ENCODE measurements at regions not wholly inside any gene's neighbourhood (a gene's known extent, or its start where the extent isn't known, plus 50 kb on each side); places are given as distances from the start of the nearest gene placed in this dataset.

GRCh38 chr18:27688581-27688980, 488.3 kb downstream of the CDH2 start:
- no peak overlapping the region for H3K4me3 ChIP-seq (ENCODE audit: low read depth in 1 of 2, low read length in 1 of 2)
- H3K36me3 ChIP-seq, result no peaks in the 10 kb centered on the region
- no peaks in the 10 kb centered on the region for H3K27me3 ChIP-seq
- TF ChIP-seq, protein P1, sequence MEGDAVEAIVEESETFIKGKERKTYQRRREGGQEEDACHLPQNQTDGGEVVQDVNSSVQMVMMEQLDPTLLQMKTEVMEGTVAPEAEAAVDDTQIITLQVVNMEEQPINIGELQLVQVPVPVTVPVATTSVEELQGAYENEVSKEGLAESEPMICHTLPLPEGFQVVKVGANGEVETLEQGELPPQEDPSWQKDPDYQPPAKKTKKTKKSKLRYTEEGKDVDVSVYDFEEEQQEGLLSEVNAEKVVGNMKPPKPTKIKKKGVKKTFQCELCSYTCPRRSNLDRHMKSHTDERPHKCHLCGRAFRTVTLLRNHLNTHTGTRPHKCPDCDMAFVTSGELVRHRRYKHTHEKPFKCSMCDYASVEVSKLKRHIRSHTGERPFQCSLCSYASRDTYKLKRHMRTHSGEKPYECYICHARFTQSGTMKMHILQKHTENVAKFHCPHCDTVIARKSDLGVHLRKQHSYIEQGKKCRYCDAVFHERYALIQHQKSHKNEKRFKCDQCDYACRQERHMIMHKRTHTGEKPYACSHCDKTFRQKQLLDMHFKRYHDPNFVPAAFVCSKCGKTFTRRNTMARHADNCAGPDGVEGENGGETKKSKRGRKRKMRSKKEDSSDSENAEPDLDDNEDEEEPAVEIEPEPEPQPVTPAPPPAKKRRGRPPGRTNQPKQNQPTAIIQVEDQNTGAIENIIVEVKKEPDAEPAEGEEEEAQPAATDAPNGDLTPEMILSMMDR (IDR thresholded peaks at IDR 0.05), result no peak
- H3K4me1 ChIP-seq (ENCODE audit: control insufficient read depth in 1 of 2, insufficient read depth in 1 of 2, low read depth in 1 of 2, low read length in 1 of 2), result no peaks in the 10 kb centered on the region
- H3K9me3 ChIP-seq, result no peaks in the 10 kb centered on the region
- no peak overlapping the region for H3K27ac ChIP-seq

- no peaks in the 10 kb centered on the region for H3K36me3 ChIP-seq
- H3K27me3 ChIP-seq, result no peaks in the 10 kb centered on the region
- TF ChIP-seq, protein P1 (IDR thresholded peaks at IDR 0.05), result no peak
- H3K9me3 ChIP-seq, result no peaks in the 10 kb centered on the region
- no peak overlapping the region for H3K4me3 ChIP-seq (ENCODE audit: low read depth in 1 of 2, low read length in 1 of 2)
- no peak overlapping the region for H3K27ac ChIP-seq
- no peaks in the 10 kb centered on the region for H3K4me1 ChIP-seq (ENCODE audit: control insufficient read depth in 1 of 2, insufficient read depth in 1 of 2, low read depth in 1 of 2, low read length in 1 of 2)
These were observed 489.5 kb downstream of the CDH2 start for GRCh38 chr18:27687351-27687979.

- H3K4me1 ChIP-seq (ENCODE audit: control insufficient read depth in 1 of 2, insufficient read depth in 1 of 2, low read depth in 1 of 2, low read length in 1 of 2), result no peaks in the 10 kb centered on the region
- TF ChIP-seq, protein P1 (IDR thresholded peaks at IDR 0.05), result no peak
- H3K9me3 ChIP-seq, result no peaks in the 10 kb centered on the region
- H3K27ac ChIP-seq, result no peak overlapping the region
- H3K4me3 ChIP-seq (ENCODE audit: low read depth in 1 of 2, low read length in 1 of 2), result no peak overlapping the region
- no peaks in the 10 kb centered on the region for H3K27me3 ChIP-seq
- no peaks in the 10 kb centered on the region for H3K36me3 ChIP-seq
These were observed 491.0 kb downstream of the CDH2 start for GRCh38 chr18:27685807-27686412.

DNA sequence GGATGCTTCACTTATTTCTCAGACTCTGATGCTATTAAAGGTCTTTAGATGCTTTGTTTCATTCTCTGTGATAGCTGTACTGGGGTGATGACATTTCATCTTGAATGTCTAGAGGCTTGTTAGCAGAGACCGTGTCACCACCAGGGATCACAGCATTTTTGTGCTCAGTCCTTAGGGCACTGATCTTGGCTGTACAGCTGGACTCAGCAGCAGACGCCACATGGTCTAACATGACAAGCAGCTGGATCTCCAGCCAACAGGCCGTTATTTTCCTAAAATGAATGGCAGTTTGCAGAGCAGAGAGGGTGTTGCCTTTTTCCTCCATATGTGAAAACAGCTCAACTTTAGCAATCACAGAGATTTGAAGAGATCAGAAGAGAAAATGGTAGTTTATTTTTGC, 491.8 kb downstream of the CDH2 start:
- no peaks in the 10 kb centered on the region for H3K4me1 ChIP-seq (ENCODE audit: control insufficient read depth in 1 of 2, insufficient read depth in 1 of 2, low read depth in 1 of 2, low read length in 1 of 2)
- TF ChIP-seq, protein P1 (IDR thresholded peaks at IDR 0.05), result no peak
- H3K36me3 ChIP-seq, result no peaks in the 10 kb centered on the region
- H3K9me3 ChIP-seq, result no peaks in the 10 kb centered on the region
- no peak overlapping the region for H3K27ac ChIP-seq
- no peaks in the 10 kb centered on the region for H3K27me3 ChIP-seq
- H3K4me3 ChIP-seq (ENCODE audit: low read depth in 1 of 2, low read length in 1 of 2), result no peak overlapping the region

DNA sequence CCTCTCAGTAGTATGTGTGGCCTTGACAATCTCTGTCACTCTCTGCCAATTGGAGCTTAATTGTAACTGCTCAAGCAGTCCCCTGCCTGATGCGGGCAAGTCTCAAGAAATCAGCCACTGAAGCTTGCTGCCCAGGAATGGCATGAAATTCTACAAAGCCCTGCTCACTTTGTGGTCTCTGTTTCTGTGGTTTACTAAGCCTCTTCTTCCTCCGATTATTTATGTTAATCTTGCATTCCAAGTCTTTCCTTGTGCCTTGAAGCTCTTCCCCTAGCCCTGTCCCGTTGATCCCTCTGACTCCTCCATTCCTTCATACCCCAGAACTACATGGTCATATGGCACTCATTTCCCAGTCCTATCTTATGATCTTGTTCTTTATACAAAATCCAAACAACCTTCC, 489.3 kb upstream of the CHST9 start:
- TF ChIP-seq, protein P1 (IDR thresholded peaks at IDR 0.05), result no peak
- Histone ChIP-seq H3K36me3 (no peaks in the 10 kb centered on the region), H3K4me1 (ENCODE audit: control insufficient read depth in 1 of 2, insufficient read depth in 1 of 2, low read depth in 1 of 2, low read length in 1 of 2) (no peaks in the 10 kb centered on the region), H3K27ac (no peak overlapping the region), H3K27me3 (no peaks in the 10 kb centered on the region), H3K4me3 (ENCODE audit: low read depth in 1 of 2, low read length in 1 of 2) (no peak overlapping the region), H3K9me3 (no peaks in the 10 kb centered on the region)
